VCaP (cell line): ENCODE measurements at regions not wholly inside any gene's neighbourhood (a gene's known extent, or its start where the extent isn't known, plus 50 kb on each side); places are given as distances from the start of the nearest gene placed in this dataset.
A peak's percentile ranks its signal among the peaks of the same experiment; 100 is the strongest.

Experiments
- H3K27ac ChIP-seq: fragments of 450-650 bp; 2 replicates; pipeline ENCODE4 v1.5.1; 2017
- CTCF ChIP-seq: fragments of 450-650 bp; conservative IDR thresholded peaks from 2 replicates; pipeline ENCODE4 v1.5.1; 2017; ENCODE audit warnings: mild to moderate bottlenecking, moderate library complexity

GRCh38 chr3:157573281-157573680 lies 70.1 kb upstream of the VEPH1 start:
- H3K27ac ChIP-seq = no peak overlapping the region
- no peak for TF ChIP-seq CTCF

GRCh38 chr3:157572559-157573270 lies 69.5 kb upstream of the VEPH1 start:
- TF ChIP-seq CTCF = peak; percentile 86
- no peak overlapping the region for H3K27ac ChIP-seq

- no peak overlapping the region for H3K27ac ChIP-seq
- no peak for TF ChIP-seq CTCF
Measured at GRCh38 chr3:157566596-157566995, 63.4 kb upstream of the VEPH1 start.

- no peak overlapping the region for H3K27ac ChIP-seq
- TF ChIP-seq CTCF = no peak
Measured at GRCh38 chr3:157559401-157559800, 56.2 kb upstream of the VEPH1 start.
